ENCODE measurements at regions not wholly inside any gene's neighbourhood (a gene's known extent, or its start where the extent isn't known, plus 50 kb on each side); places are given as distances from the start of the nearest gene placed in this dataset.

- Mint-ChIP-seq H3K9me3 (peaks cover 2 to 12% (median 5%) of the 10 kb centered on the region in 7 donors), H3K27ac (no peak overlapping the region), H3K4me3 (no peak overlapping the region), H3K36me3 (no peaks in the 10 kb centered on the region), H3K27me3 (ENCODE audit: low read depth in 3 of 3) (peaks cover 0 to 2% (median 0%) of the 10 kb centered on the region in 3 donors), H3K4me1 (no peaks in the 10 kb centered on the region)
- Histone ChIP-seq H3K27me3 (ENCODE audit: control insufficient read depth in 2 of 2, insufficient read depth in 2 of 2, low read length in 2 of 2) (no peaks in the 10 kb centered on the region), H2AFZ (ENCODE audit: insufficient read depth, low read depth, low read length, poor library complexity, severe bottlenecking) (no peak overlapping the region), H3K4me3 (replicated peaks in 1 of 3; ENCODE audit: low read depth in 2 of 3, low read length in 3 of 3) (no peak overlapping the region), H3K4me2 (replicated peaks; ENCODE audit: extremely low read depth, low read length, poor library complexity, severe bottlenecking) (no peak overlapping the region), H3K4me1 (ENCODE audit: control insufficient read depth in 1 of 2, insufficient read depth in 2 of 2, low read length in 2 of 2) (no peaks in the 10 kb centered on the region), H3K36me3 (replicated peaks in 1 of 2; ENCODE audit: control insufficient read depth in 1 of 2, insufficient read depth in 2 of 2, low read length in 2 of 2) (no peaks in the 10 kb centered on the region), H3K9ac (ENCODE audit: insufficient read depth, low read length, poor library complexity, severe bottlenecking) (no peak overlapping the region), H3K79me2 (ENCODE audit: insufficient read depth, low read length) (no peaks in the 10 kb centered on the region), H3K27ac (ENCODE audit: low read depth in 1 of 2, low read length in 2 of 2) (no peak overlapping the region), H4K20me1 (ENCODE audit: insufficient read depth, low read length) (no peaks in the 10 kb centered on the region), H3K9me3 (replicated peaks in 1 of 2; ENCODE audit: control insufficient read depth in 1 of 2, insufficient read depth in 1 of 2, low read length in 2 of 2) (peaks cover 0 to 12% of the 10 kb centered on the region in 2 donors)
- intact Hi-C loops (cut with micrococcal nuclease) = no loop called here
- TF ChIP-seq CTCF (IDR thresholded peaks at IDR 0.05) = no peak
- no peak for DNase-seq
Measured at GRCh38 chr21:28779914-28780313, 212.8 kb downstream of the LTN1 start.

GRCh38 chr21:28776251-28776650, 216.4 kb downstream of the LTN1 start:
- Histone ChIP-seq H3K4me1 (ENCODE audit: control insufficient read depth in 1 of 2, insufficient read depth in 2 of 2, low read length in 2 of 2) (no peaks in the 10 kb centered on the region), H3K79me2 (ENCODE audit: insufficient read depth, low read length) (no peaks in the 10 kb centered on the region), H3K9ac (ENCODE audit: insufficient read depth, low read length, poor library complexity, severe bottlenecking) (no peak overlapping the region), H3K4me2 (replicated peaks; ENCODE audit: extremely low read depth, low read length, poor library complexity, severe bottlenecking) (no peak overlapping the region), H3K27ac (ENCODE audit: low read depth in 1 of 2, low read length in 2 of 2) (no peak overlapping the region), H4K20me1 (ENCODE audit: insufficient read depth, low read length) (no peaks in the 10 kb centered on the region), H3K4me3 (replicated peaks in 1 of 3; ENCODE audit: low read depth in 2 of 3, low read length in 3 of 3) (no peak overlapping the region), H3K36me3 (replicated peaks in 1 of 2; ENCODE audit: control insufficient read depth in 1 of 2, insufficient read depth in 2 of 2, low read length in 2 of 2) (no peaks in the 10 kb centered on the region), H3K9me3 (replicated peaks in 1 of 2; ENCODE audit: control insufficient read depth in 1 of 2, insufficient read depth in 1 of 2, low read length in 2 of 2) (no peaks in the 10 kb centered on the region), H2AFZ (ENCODE audit: insufficient read depth, low read depth, low read length, poor library complexity, severe bottlenecking) (no peak overlapping the region), H3K27me3 (ENCODE audit: control insufficient read depth in 2 of 2, insufficient read depth in 2 of 2, low read length in 2 of 2) (no peaks in the 10 kb centered on the region)
- no peak overlapping the region for H3K27ac Mint-ChIP-seq
- peaks cover 0 to 2% (median 0%) of the 10 kb centered on the region in 3 donors for H3K27me3 Mint-ChIP-seq (ENCODE audit: low read depth in 3 of 3)
- WGBS (ENCODE audit: insufficient coverage) = 89% methylated on average over 2 of the region's 2 CpGs
- no peak for TF ChIP-seq CTCF (IDR thresholded peaks at IDR 0.05)
- H3K9me3 Mint-ChIP-seq = peaks cover 0 to 6% (median 0%) of the 10 kb centered on the region in 7 donors
- no peaks in the 10 kb centered on the region for H3K36me3 Mint-ChIP-seq
- no peak overlapping the region for H3K4me3 Mint-ChIP-seq
- intact Hi-C loops (cut with micrococcal nuclease) = no loop called here
- DNase-seq = no peak
- H3K4me1 Mint-ChIP-seq = no peaks in the 10 kb centered on the region
